Peyer's patch (tissue), 4 donors: ENCODE measurements at regions not wholly inside any gene's neighbourhood (a gene's known extent, or its start where the extent isn't known, plus 50 kb on each side); places are given as distances from the start of the nearest gene placed in this dataset.

Source experiments
- POLR2A ChIP-seq, 2 donors: fragments of 450-650 bp; IDR thresholded peaks; one replicate each; pipeline ENCODE4 v1.5.1; 2017; ENCODE audit warnings: antibody characterized with exemption in 2 of 2, mild to moderate bottlenecking in 2 of 2, moderate library complexity in 2 of 2
- TF ChIP-seq, protein P1 (sequence below), 6 experiments: fragments of 450-650 bp in 4 of 6; fragments of 200-600 bp in 2 of 6; sonication (generic) in 1 of 6; IDR thresholded peaks; one replicate each; pipeline ENCODE4 v1.5.1; 2017 to 2019; ENCODE audit warnings: antibody characterized with exemption in 6 of 6, mild to moderate bottlenecking in 3 of 6, moderate library complexity in 1 of 6

DNA sequence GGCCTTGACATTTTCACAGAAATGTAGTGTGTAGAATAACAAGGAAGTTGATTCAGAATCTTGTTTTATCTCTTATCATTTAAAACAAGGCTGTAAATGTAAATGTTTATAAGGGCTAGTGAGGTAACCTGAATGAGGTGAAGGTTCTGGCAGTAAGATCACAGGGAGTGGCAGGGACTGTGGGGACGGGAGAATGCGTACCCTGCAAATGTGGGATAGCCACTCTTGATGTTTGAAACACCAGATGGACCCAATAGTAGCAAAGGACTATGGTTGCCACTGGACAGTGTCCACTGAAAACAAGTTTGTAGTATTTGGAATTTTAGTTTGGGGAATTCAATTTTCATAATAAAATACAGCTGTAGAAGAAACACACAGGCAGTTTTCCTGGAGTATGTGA, 155.3 kb downstream of the FHIP1A start:
- peak in 1 of 2 donors; percentile 50 for TF ChIP-seq POLR2A (IDR thresholded peaks at IDR 0.05)
- TF ChIP-seq, protein P1, sequence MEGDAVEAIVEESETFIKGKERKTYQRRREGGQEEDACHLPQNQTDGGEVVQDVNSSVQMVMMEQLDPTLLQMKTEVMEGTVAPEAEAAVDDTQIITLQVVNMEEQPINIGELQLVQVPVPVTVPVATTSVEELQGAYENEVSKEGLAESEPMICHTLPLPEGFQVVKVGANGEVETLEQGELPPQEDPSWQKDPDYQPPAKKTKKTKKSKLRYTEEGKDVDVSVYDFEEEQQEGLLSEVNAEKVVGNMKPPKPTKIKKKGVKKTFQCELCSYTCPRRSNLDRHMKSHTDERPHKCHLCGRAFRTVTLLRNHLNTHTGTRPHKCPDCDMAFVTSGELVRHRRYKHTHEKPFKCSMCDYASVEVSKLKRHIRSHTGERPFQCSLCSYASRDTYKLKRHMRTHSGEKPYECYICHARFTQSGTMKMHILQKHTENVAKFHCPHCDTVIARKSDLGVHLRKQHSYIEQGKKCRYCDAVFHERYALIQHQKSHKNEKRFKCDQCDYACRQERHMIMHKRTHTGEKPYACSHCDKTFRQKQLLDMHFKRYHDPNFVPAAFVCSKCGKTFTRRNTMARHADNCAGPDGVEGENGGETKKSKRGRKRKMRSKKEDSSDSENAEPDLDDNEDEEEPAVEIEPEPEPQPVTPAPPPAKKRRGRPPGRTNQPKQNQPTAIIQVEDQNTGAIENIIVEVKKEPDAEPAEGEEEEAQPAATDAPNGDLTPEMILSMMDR (IDR thresholded peaks at IDR 0.05), result no peak
